Parathyroid adenoma (tissue), 2 donors: ENCODE measurements at regions not wholly inside any gene's neighbourhood (a gene's known extent, or its start where the extent isn't known, plus 50 kb on each side); places are given as distances from the start of the nearest gene placed in this dataset.

Experiments used
- H2AFZ ChIP-seq: fragments of 300-600 bp; sonication (generic); one replicate; pipeline ENCODE4 v1.7.0; 2017; ENCODE audit warnings: antibody characterized with exemption, mild to moderate bottlenecking
- H3K27ac ChIP-seq: fragments of 300-600 bp; sonication (generic); one replicate; pipeline ENCODE4 v1.7.0; 2017
- H3K27me3 ChIP-seq: fragments of 300-600 bp; sonication (generic); one replicate; pipeline ENCODE4 v1.7.0; 2017; ENCODE audit warnings: low read length; ENCODE audit not compliant: control insufficient read depth, insufficient read depth
- H3K36me3 ChIP-seq: fragments of 300-600 bp; sonication (generic); one replicate; pipeline ENCODE4 v1.7.0; 2017; ENCODE audit warnings: low read length; ENCODE audit not compliant: control insufficient read depth, insufficient read depth
- H3K4me1 ChIP-seq: fragments of 300-600 bp; sonication (generic); one replicate; pipeline ENCODE4 v1.7.0; 2017; ENCODE audit warnings: control low read depth
- H3K4me2 ChIP-seq: fragments of 300-600 bp; sonication (generic); one replicate; pipeline ENCODE4 v1.7.0; 2017; ENCODE audit warnings: low read length
- H3K4me3 ChIP-seq: fragments of 300-600 bp; sonication (generic); one replicate; pipeline ENCODE4 v1.7.0; 2017; ENCODE audit warnings: low read depth, low read length
- H3K79me2 ChIP-seq: fragments of 300-600 bp; sonication (generic); one replicate; pipeline ENCODE4 v1.7.0; 2017; ENCODE audit warnings: control low read depth
- H3K9ac ChIP-seq: fragments of 300-600 bp; sonication (generic); one replicate; pipeline ENCODE4 v1.7.0; 2017; ENCODE audit warnings: mild to moderate bottlenecking
- H3K9me3 ChIP-seq: fragments of 300-600 bp; sonication (generic); one replicate; pipeline ENCODE4 v1.7.0; 2017; ENCODE audit warnings: low read length; ENCODE audit not compliant: control insufficient read depth
- CTCF ChIP-seq: fragments of 300-600 bp; sonication (generic); IDR thresholded peaks from one replicate; pipeline ENCODE4 v1.7.0; 2017; ENCODE audit warnings: antibody characterized with exemption, mild to moderate bottlenecking
- donor health status: primary hyperparathyroidism.

GRCh38 chr9:118711843-118712242 is 657.4 kb downstream of the BRINP1 start:
- Histone ChIP-seq H3K4me3 (no peak overlapping the region), H3K9ac (no peak overlapping the region), H3K27ac (no peak overlapping the region), H3K9me3 (no peaks in the 10 kb centered on the region), H3K36me3 (no peaks in the 10 kb centered on the region), H3K4me2 (no peak overlapping the region), H3K4me1 (peaks cover 4% of the 10 kb centered on the region), H3K27me3 (no peaks in the 10 kb centered on the region), H3K79me2 (no peaks in the 10 kb centered on the region), H2AFZ (no peak overlapping the region)
- no peak for TF ChIP-seq CTCF

GRCh38 chr9:118721276-118721675 is 648.0 kb downstream of the BRINP1 start:
- no peak overlapping the region for H3K4me2 ChIP-seq
- TF ChIP-seq CTCF = no peak

GRCh38 chr9:118721923-118722322 is 647.3 kb downstream of the BRINP1 start:
- no peak overlapping the region for H3K4me3 ChIP-seq
- H3K9me3 ChIP-seq = no peaks in the 10 kb centered on the region
- H3K27me3 ChIP-seq = no peaks in the 10 kb centered on the region
- no peaks in the 10 kb centered on the region for H3K36me3 ChIP-seq
- no peaks in the 10 kb centered on the region for H3K79me2 ChIP-seq
- no peak for TF ChIP-seq CTCF
- H2AFZ ChIP-seq = no peak overlapping the region
- H3K4me1 ChIP-seq = no peaks in the 10 kb centered on the region
- no peak overlapping the region for H3K9ac ChIP-seq
- no peak overlapping the region for H3K27ac ChIP-seq
- H3K4me2 ChIP-seq = no peak overlapping the region

More at GRCh38 chr9:118721276-118721675, 648.0 kb downstream of the BRINP1 start:
- Histone ChIP-seq H3K9ac (no peak overlapping the region), H3K4me3 (no peak overlapping the region), H3K79me2 (no peaks in the 10 kb centered on the region), H3K9me3 (no peaks in the 10 kb centered on the region), H3K4me1 (no peaks in the 10 kb centered on the region), H3K27ac (no peak overlapping the region), H2AFZ (no peak overlapping the region), H3K36me3 (no peaks in the 10 kb centered on the region), H3K27me3 (no peaks in the 10 kb centered on the region)

- Histone ChIP-seq H3K27me3 (no peaks in the 10 kb centered on the region), H3K27ac (no peak overlapping the region), H3K9me3 (no peaks in the 10 kb centered on the region), H3K4me3 (no peak overlapping the region), H3K9ac (no peak overlapping the region), H3K4me2 (no peak overlapping the region), H2AFZ (no peak overlapping the region), H3K36me3 (no peaks in the 10 kb centered on the region), H3K4me1 (no peaks in the 10 kb centered on the region), H3K79me2 (no peaks in the 10 kb centered on the region)
- TF ChIP-seq CTCF = no peak
Measured at GRCh38 chr9:118729981-118730380, 639.3 kb downstream of the BRINP1 start.

GRCh38 chr9:118732998-118733397 is 636.2 kb downstream of the BRINP1 start:
- no peaks in the 10 kb centered on the region for H3K9me3 ChIP-seq
- H3K4me3 ChIP-seq = no peak overlapping the region
- H2AFZ ChIP-seq = no peak overlapping the region
- no peak for TF ChIP-seq CTCF
- H3K27me3 ChIP-seq = no peaks in the 10 kb centered on the region
- H3K79me2 ChIP-seq = no peaks in the 10 kb centered on the region
- no peak overlapping the region for H3K4me2 ChIP-seq
- H3K9ac ChIP-seq = no peak overlapping the region
- no peaks in the 10 kb centered on the region for H3K4me1 ChIP-seq
- H3K27ac ChIP-seq = no peak overlapping the region
- no peaks in the 10 kb centered on the region for H3K36me3 ChIP-seq
